RWPE1 (cell line): ENCODE measurements at regions not wholly inside any gene's neighbourhood (a gene's known extent, or its start where the extent isn't known, plus 50 kb on each side); places are given as distances from the start of the nearest gene placed in this dataset.

Experiments
- CTCF ChIA-PET: fragments of 350-600 bp; sonication (Branson Sonifier 250); formaldehyde crosslinking; extraction: SDS; loops from one replicate; lab custom pipeline; 2021; lab: Yijun Ruan, JAX
- POLR2A ChIA-PET: fragments of 400-600 bp; formaldehyde crosslinking; extraction: SDS; loops from one replicate; lab custom pipeline; 2020; ENCODE audit warnings: antibody characterized with exemption; ENCODE audit not compliant: low non-redundant PET; lab: Yijun Ruan, JAX
- DNase-seq: peaks from one replicate; pipeline ENCODE4 v3.0.0; 2012; ENCODE audit warnings: low spot score
- H3K27ac ChIP-seq: fragments of 450-650 bp; 2 replicates; pipeline ENCODE4 v1.5.1; 2017
- CTCF ChIP-seq: fragments of 450-650 bp; conservative IDR thresholded peaks from 2 replicates; pipeline ENCODE4 v1.5.1; 2017; ENCODE audit warnings: low read depth, mild to moderate bottlenecking

- H3K27ac ChIP-seq = no peak overlapping the region
- ChIA-PET CTCF (no interaction called here), POLR2A (no interaction called here)
- no peak for DNase-seq
- TF ChIP-seq CTCF = no peak
Measured at GRCh38 chr6:146910611-146911010, 293.6 kb upstream of the STXBP5 start.

- CTCF ChIA-PET = interaction anchor here (0.6 kb wide), 1 partner anchor 380 kb away, joined by 4 read pairs; no protein-coding TSS in a partner anchor
- no peak overlapping the region for H3K27ac ChIP-seq
- POLR2A ChIA-PET = no interaction called here
- no peak for DNase-seq
- TF ChIP-seq CTCF = no peak
Measured at GRCh38 chr6:146911635-146912215, 292.5 kb upstream of the STXBP5 start.

GRCh38 chr6:146912730-146913685, 291.2 kb upstream of the STXBP5 start:
- ChIA-PET CTCF (no interaction called here), POLR2A (no interaction called here)
- no peak for DNase-seq
- no peak for TF ChIP-seq CTCF
- peak overlapping the region; percentile 96 for H3K27ac ChIP-seq

GRCh38 chr6:146913842-146914488, 290.3 kb upstream of the STXBP5 start:
- TF ChIP-seq CTCF = no peak
- H3K27ac ChIP-seq = peak overlapping the region; percentile 96
- CTCF ChIA-PET = no interaction called here
- POLR2A ChIA-PET = no interaction called here
- peak; percentile 76 for DNase-seq

- TF ChIP-seq CTCF = no peak
- peak; percentile 78 for DNase-seq
- POLR2A ChIA-PET = no interaction called here
- H3K27ac ChIP-seq = peak overlapping the region; percentile 96
- CTCF ChIA-PET = no interaction called here
Measured at GRCh38 chr6:146914489-146915483, 289.4 kb upstream of the STXBP5 start.
